HG03354 (cell line): ENCODE measurements at regions not wholly inside any gene's neighbourhood (a gene's known extent, or its start where the extent isn't known, plus 50 kb on each side); places are given as distances from the start of the nearest gene placed in this dataset.
A peak's percentile ranks its signal among the peaks of the same experiment; 100 is the strongest.
"Not testable (repeated sequence)": the region's sequence is repeated elsewhere in the genome, so short reads cannot be mapped to it uniquely, and the experiment has no call there.

Experiments
- ATAC-seq: cut with Tn5 transposase; IDR thresholded peaks from one replicate; pipeline ENCODE4 v1.9.1; 2021; ENCODE audit warnings: mild to moderate bottlenecking; ENCODE audit not compliant: unreplicated experiment, poor library complexity, severe bottlenecking

- ATAC-seq, result no peak
Observed at GRCh38 chr6:44727651-44728630, 340.4 kb downstream of the CDC5L start.

GRCh38 chr6:44730771-44731391 is 343.4 kb downstream of the CDC5L start:
- ATAC-seq, result no peak

GRCh38 chr6:44731485-44732095 is 344.1 kb downstream of the CDC5L start:
- no peak for ATAC-seq

- ATAC-seq, result no peak
Observed at GRCh38 chr6:44732243-44732642, 344.7 kb downstream of the CDC5L start.

DNA sequence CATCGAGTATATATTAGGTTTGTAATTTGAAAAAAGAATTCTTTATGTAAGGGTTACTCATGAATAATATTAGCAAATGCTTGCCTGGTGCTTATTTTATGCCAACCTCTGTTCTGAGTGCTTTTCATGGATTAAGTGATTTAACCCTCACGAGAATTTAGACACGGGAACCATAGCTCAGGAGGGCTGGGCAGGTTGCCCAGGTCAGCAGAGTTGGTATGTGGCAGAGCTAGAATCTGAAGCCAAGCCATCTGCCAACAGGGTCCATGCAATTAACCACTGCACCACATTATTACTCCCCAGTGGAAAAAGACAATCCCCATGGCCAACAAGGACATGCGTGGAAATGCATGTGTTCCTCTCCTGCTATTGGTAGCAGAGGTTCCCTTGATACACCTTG is 345.6 kb downstream of the CDC5L start:
- ATAC-seq, result no peak

DNA sequence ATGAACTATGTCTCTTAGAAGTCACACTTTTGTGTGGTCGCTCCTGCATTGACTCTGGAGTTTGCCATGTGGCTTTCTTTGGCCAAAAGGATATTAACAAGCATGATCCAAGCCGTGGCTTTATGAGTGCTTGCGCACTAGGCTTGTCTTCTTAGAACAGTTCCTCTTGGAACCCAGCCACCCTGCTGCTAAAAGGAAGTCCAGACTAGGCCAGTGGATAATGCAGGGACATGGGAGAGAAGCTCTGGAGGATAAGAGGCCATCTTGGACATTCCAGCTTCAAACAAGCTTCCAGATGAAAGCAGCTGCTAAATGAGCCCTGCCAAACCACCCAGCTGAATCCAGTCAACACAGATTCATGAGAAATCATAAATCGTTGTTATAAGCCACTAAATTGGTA is 346.4 kb downstream of the CDC5L start:
- ATAC-seq, result no peak

- peak; percentile 28 for ATAC-seq
Observed at GRCh38 chr6:44734886-44735629, 347.6 kb downstream of the CDC5L start.

- peak; percentile 59 for ATAC-seq
Observed at GRCh38 chr6:44735630-44735963, 348.1 kb downstream of the CDC5L start.

DNA sequence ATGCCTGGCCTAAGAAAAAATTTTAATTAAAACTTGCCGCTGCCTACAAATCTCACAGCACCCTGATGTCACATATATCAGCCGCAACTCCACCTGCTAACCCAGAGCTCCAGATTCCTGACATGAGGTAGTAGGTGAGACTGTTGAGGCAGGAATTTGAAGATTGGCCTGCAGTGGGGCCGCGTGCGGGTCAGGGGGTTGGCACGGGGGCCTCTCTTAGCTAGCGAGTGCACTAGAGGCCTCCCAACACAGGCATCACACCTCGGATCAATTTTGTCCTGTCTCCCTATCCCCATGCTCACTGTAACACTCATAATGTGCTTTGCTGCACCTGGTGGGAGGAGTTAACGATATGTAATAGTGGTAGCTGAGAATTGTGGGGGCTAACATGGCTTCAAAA is 349.8 kb downstream of the CDC5L start:
- no peak for ATAC-seq

DNA sequence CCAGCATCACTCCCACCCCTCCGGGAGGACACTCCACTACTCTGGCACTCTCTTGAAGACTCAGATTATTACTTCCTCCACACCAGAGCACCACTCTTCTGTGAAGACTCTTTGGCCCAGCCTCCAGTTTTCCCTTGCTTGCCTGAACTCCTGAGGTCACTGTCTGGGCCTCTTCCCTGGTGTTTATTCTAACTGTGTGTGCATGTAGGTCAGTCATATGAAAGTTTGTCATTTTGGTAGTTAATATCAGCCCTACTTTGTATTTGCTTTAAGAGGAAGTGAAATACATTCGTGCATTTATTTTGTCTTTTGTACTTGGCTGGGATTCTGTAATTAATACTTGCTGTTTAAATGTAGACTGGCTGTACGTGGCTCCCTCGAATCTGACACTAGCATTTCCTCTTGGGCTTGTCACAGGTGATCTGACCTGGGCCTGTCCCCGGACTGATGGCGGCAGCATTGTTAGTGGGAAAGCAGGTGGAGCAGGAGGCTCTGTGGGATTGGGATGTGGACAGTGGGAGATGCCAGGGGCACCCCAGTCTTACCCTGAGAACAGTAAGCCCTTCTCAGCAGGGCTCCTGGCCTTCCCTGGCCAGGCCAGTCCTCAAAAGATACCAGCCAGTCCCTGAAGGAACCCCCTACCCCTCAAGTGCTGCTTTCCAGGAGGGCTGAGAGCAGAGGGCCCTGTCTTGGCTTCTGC is 350.5 kb downstream of the CDC5L start:
- ATAC-seq, result no peak

DNA sequence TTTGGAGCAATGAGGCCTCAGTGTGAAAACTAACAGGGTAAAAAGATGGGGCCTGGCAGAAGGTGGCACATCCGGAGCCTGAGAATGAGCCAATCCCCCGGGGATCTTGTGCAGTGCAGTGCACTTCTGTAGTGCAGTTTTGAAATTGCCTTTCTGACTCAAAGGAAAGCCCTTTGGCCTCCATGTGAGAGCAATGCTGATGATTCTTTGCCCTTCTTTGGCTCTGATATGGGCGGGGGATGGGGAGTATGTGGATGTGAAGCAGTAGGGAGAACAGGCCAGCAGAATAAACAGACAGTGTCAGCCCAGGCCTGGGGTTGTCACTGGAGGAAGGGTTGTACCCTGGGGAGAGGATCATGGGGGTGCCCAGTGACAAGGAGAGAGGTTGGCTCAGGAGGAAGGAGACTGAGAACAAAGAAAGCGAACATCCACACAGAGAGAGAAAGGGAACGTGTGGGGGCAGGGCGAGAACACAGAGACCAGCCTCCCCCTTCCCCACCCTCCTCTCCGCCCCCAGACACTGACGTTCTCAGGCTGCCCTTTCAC is 351.2 kb downstream of the CDC5L start:
- no peak for ATAC-seq

GRCh38 chr6:44739181-44739580 is 351.7 kb downstream of the CDC5L start:
- ATAC-seq, result no peak

DNA sequence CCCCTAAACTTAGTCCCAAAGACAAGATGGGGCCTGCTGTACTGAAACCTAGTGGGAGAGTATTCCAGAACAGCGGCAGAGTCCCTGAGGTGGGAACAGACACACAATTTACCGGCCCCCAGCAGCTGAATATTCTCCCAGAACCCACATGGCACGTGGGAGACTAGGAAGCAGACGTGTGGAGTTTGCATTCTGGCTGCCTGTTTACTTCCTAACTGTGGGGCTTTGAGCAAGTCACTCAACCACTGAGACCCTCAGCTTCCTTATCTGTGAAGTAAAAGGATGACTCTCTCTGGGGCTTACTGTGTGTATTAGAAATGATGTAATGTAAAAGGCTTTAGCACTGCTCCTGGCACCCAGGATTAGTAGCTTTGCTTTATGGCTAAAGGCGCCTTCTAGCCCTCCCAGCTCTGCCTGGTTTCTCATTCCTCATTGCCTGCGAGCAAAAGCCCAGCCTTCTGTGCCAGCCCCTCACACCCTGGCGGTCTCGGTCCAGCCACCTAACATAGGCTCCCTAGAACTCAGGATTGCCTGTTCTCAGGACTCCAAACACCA is 353.1 kb downstream of the CDC5L start:
- ATAC-seq, result no peak

GRCh38 chr6:44742201-44742600 is 354.7 kb downstream of the CDC5L start:
- no peak for ATAC-seq

GRCh38 chr6:44742828-44743372 is 355.4 kb downstream of the CDC5L start:
- no peak for ATAC-seq

DNA sequence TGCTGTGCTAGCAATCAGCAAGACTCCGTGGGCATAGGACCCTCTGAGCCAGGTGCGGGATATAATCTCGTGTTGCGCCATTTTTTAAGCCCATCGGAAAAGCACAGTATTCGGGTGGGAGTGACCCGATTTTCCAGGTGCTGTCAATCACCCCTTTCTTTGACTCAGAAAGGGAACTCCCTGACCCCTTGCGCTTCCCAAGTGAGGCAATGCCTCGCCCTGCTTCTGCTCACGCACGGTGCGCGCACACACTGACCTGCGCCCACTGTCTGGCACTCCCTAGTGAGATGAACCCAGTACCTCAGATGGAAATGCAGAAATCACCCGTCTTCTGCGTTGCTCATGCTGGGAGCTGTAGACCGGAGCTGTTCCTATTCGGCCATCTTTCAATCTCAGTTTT is 372.6 kb downstream of the CDC5L start:
- not testable (repeated sequence) for ATAC-seq

DNA sequence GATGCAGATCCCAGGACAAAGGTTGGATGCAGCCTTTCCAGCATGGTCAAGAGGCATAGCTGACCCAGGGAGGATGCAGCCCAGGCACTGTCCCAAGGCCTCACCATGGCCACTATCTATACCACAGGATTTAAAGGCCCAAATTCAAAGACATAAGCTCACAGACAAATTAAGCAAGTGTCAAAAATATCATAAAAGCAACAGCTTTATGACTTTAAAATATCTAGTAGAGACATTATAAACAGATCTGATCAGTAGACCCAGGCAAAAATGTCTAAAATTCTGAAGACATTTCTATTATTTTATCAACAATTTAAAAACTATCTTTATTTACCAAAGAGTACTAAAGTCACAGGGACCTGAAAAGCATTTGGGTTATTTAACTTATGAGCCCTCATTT is 373.5 kb downstream of the CDC5L start:
- ATAC-seq, result no peak

DNA sequence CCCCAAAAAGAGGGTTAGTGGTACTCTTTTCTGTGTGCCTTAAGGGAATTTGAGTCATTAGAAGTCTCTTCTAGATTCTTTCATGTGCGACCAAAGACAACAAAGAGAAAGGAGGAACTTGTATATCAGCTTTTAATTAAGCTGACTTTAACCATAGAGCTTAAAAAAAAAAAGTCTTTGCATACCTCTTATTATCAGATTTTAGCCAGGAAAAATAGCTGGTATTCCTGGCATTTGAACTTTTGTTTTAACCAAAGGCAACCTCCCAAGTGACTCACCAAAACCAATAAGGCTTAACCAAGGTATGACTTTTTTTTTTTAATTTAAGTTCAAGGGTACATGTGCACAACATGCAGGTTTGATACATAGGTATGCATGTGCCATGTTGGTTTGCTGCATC is 375.0 kb downstream of the CDC5L start:
- ATAC-seq, result no peak
